NCI-H748 treated with DMSO at 0.1 percent for 48 hours (cell line): ENCODE measurements at regions not wholly inside any gene's neighbourhood (a gene's known extent, or its start where the extent isn't known, plus 50 kb on each side); places are given as distances from the start of the nearest gene placed in this dataset.

Source experiments
- DNase-seq: peaks from one replicate; lab custom pipeline; 2025; lab: John Stamatoyannopoulos, UW

- DNase-seq, result no peak
Observed at GRCh38 chr15:26374806-26375205, 398.1 kb downstream of the GABRB3 start.

- DNase-seq, result no peak
Observed at GRCh38 chr15:26372706-26373105, 400.2 kb downstream of the GABRB3 start.

GRCh38 chr15:26365077-26365476, 407.8 kb downstream of the GABRB3 start:
- DNase-seq, result no peak

- no peak for DNase-seq
Observed at GRCh38 chr15:26359855-26360254, 413.0 kb downstream of the GABRB3 start.

- no peak for DNase-seq
Observed at GRCh38 chr15:26358708-26359107, 414.2 kb downstream of the GABRB3 start.

GRCh38 chr15:26357653-26358052, 415.2 kb downstream of the GABRB3 start:
- no peak for DNase-seq

GRCh38 chr15:26355472-26356074, 417.3 kb downstream of the GABRB3 start:
- DNase-seq, result peak; percentile 50

GRCh38 chr15:26352909-26353308, 420.0 kb downstream of the GABRB3 start:
- no peak for DNase-seq

GRCh38 chr15:26352406-26352805, 420.5 kb downstream of the GABRB3 start:
- DNase-seq, result no peak

- DNase-seq, result no peak
Observed at GRCh38 chr15:26325495-26325894, 447.4 kb downstream of the GABRB3 start.

- DNase-seq, result no peak
Observed at GRCh38 chr15:26323566-26323965, 449.3 kb downstream of the GABRB3 start.

GRCh38 chr15:26318689-26319088, 454.2 kb downstream of the GABRB3 start:
- DNase-seq, result no peak

GRCh38 chr15:26314577-26314976, 451.4 kb upstream of the ATP10A start:
- DNase-seq, result no peak

- DNase-seq, result no peak
Observed at GRCh38 chr15:26311710-26312236, 448.6 kb upstream of the ATP10A start.

GRCh38 chr15:26298659-26299170, 435.6 kb upstream of the ATP10A start:
- DNase-seq, result no peak

GRCh38 chr15:26298010-26298658, 435.0 kb upstream of the ATP10A start:
- no peak for DNase-seq

GRCh38 chr15:26295336-26296085, 432.4 kb upstream of the ATP10A start:
- peak; percentile 8 for DNase-seq

- no peak for DNase-seq
Observed at GRCh38 chr15:26294059-26294689, 431.0 kb upstream of the ATP10A start.

- DNase-seq, result no peak
Observed at GRCh38 chr15:26287381-26287780, 424.3 kb upstream of the ATP10A start.

- no peak for DNase-seq
Observed at GRCh38 chr15:26280281-26280680, 417.2 kb upstream of the ATP10A start.

GRCh38 chr15:26261966-26262365, 398.8 kb upstream of the ATP10A start:
- DNase-seq, result no peak

GRCh38 chr15:26261413-26261812, 398.3 kb upstream of the ATP10A start:
- no peak for DNase-seq
